ENCODE measurements at regions not wholly inside any gene's neighbourhood (a gene's known extent, or its start where the extent isn't known, plus 50 kb on each side); places are given as distances from the start of the nearest gene placed in this dataset.

DNA sequence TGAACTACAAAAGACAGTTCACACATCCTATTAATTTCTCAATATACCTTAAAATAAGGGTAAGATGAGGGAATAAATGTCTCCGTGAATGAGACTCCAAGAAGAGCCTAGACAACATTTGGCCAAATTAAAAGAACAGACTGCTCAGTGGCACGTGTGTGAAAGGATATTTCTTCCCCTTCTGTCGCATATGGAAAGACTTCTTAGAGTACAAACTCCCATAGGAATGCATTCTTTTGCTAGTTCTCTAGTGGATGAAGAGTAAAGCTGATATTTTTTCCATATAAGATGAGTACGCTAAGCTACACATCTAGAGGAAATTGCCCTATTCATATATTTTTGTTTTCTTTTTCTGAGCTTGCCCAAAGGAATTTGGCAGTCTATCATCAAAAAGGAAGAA is 710.0 kb upstream of the ID2 start:
- TF ChIP-seq, protein P1, sequence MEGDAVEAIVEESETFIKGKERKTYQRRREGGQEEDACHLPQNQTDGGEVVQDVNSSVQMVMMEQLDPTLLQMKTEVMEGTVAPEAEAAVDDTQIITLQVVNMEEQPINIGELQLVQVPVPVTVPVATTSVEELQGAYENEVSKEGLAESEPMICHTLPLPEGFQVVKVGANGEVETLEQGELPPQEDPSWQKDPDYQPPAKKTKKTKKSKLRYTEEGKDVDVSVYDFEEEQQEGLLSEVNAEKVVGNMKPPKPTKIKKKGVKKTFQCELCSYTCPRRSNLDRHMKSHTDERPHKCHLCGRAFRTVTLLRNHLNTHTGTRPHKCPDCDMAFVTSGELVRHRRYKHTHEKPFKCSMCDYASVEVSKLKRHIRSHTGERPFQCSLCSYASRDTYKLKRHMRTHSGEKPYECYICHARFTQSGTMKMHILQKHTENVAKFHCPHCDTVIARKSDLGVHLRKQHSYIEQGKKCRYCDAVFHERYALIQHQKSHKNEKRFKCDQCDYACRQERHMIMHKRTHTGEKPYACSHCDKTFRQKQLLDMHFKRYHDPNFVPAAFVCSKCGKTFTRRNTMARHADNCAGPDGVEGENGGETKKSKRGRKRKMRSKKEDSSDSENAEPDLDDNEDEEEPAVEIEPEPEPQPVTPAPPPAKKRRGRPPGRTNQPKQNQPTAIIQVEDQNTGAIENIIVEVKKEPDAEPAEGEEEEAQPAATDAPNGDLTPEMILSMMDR (IDR thresholded peaks at IDR 0.05), result no peak
- no peak for TF ChIP-seq POLR2A (IDR thresholded peaks at IDR 0.05)
